ENCODE measurements at regions not wholly inside any gene's neighbourhood (a gene's known extent, or its start where the extent isn't known, plus 50 kb on each side); places are given as distances from the start of the nearest gene placed in this dataset.

GRCh38 chr2:175624785-175625184 lies 377.3 kb downstream of the LNPK start:
- no peak for TF ChIP-seq POLR2A (IDR thresholded peaks at IDR 0.05)
- TF ChIP-seq, protein P1, sequence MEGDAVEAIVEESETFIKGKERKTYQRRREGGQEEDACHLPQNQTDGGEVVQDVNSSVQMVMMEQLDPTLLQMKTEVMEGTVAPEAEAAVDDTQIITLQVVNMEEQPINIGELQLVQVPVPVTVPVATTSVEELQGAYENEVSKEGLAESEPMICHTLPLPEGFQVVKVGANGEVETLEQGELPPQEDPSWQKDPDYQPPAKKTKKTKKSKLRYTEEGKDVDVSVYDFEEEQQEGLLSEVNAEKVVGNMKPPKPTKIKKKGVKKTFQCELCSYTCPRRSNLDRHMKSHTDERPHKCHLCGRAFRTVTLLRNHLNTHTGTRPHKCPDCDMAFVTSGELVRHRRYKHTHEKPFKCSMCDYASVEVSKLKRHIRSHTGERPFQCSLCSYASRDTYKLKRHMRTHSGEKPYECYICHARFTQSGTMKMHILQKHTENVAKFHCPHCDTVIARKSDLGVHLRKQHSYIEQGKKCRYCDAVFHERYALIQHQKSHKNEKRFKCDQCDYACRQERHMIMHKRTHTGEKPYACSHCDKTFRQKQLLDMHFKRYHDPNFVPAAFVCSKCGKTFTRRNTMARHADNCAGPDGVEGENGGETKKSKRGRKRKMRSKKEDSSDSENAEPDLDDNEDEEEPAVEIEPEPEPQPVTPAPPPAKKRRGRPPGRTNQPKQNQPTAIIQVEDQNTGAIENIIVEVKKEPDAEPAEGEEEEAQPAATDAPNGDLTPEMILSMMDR (IDR thresholded peaks at IDR 0.05) = no peak
- no peaks in the 10 kb centered on the region for H3K9me3 ChIP-seq
- intact Hi-C loops (cut with DNase I; ENCODE audit: low total_unique reads) = no loop called here
- no peak for DNase-seq
- no peaks in the 10 kb centered on the region for H3K27me3 ChIP-seq
- no peaks in the 10 kb centered on the region for H3K4me1 ChIP-seq
- no peak overlapping the region for H3K4me3 ChIP-seq
- H3K36me3 ChIP-seq (ENCODE audit: low read depth, missing control alignments) = no peaks in the 10 kb centered on the region
- no peak overlapping the region for H3K27ac ChIP-seq
- WGBS, 2 donors = 81% methylated on average over 5 of the region's 5 CpGs

GRCh38 chr2:175624211-175624761 lies 377.8 kb downstream of the LNPK start:
- Histone ChIP-seq H3K27ac (no peak overlapping the region), H3K4me1 (no peaks in the 10 kb centered on the region), H3K36me3 (ENCODE audit: low read depth, missing control alignments) (no peaks in the 10 kb centered on the region), H3K4me3 (no peak overlapping the region), H3K9me3 (no peaks in the 10 kb centered on the region), H3K27me3 (no peaks in the 10 kb centered on the region)
- TF ChIP-seq POLR2A (IDR thresholded peaks at IDR 0.05) = no peak
- TF ChIP-seq, protein P1 (IDR thresholded peaks at IDR 0.05) = no peak
- intact Hi-C loops (cut with DNase I; ENCODE audit: low total_unique reads) = no loop called here
- DNase-seq = no peak

DNA sequence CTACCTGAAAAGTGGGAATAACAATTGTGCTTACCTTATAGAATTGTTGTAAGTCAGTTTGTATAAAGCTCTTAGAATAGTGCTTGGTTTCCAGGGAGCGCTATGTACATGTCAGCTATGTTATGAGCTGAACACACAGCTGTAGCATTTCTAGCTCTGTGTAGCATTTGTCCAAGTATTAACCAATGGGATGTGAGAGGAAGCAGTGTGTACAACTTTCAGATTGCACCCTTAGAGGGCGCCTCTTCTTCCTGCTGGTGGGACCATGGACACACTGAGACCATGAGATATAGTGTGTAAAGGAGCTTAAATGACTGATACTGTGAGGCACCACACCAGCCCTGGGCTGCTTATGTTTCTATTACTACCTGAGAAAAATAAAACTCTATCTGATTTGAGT lies 380.2 kb downstream of the LNPK start:
- intact Hi-C loops (cut with DNase I; ENCODE audit: low total_unique reads) = no loop called here
- WGBS, 2 donors = 89 to 95% methylated on average over 2 of the region's 2 CpGs
- Histone ChIP-seq H3K4me1 (no peaks in the 10 kb centered on the region), H3K9me3 (no peaks in the 10 kb centered on the region), H3K36me3 (ENCODE audit: low read depth, missing control alignments) (no peaks in the 10 kb centered on the region), H3K4me3 (no peak overlapping the region), H3K27me3 (no peaks in the 10 kb centered on the region), H3K27ac (no peak overlapping the region)
- TF ChIP-seq, protein P1 (IDR thresholded peaks at IDR 0.05) = no peak
- TF ChIP-seq POLR2A (IDR thresholded peaks at IDR 0.05) = no peak
- no peak for DNase-seq

DNA sequence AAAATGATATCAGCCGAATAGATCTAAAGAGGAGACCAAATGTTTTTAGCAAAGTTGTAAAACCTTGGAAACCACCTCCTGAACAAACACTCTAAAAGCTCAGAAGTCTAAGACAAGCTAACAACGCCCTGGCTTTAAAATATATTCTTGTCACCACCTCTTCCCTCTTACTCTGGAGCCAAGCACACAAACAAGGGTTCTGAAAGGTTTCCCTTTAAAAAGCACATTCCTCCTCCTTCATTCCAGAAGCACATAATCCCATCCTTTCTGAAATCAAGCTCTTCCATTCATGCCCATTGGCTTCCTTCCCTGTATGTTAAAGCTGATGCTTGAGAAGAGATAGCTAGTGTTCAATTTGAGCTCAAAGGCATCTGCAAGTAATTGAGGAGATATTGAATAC lies 382.0 kb downstream of the LNPK start:
- no peaks in the 10 kb centered on the region for H3K27me3 ChIP-seq
- H3K9me3 ChIP-seq = no peaks in the 10 kb centered on the region
- intact Hi-C loops (cut with DNase I; ENCODE audit: low total_unique reads) = no loop called here
- no peaks in the 10 kb centered on the region for H3K36me3 ChIP-seq (ENCODE audit: low read depth, missing control alignments)
- TF ChIP-seq POLR2A (IDR thresholded peaks at IDR 0.05) = no peak
- TF ChIP-seq, protein P1 (IDR thresholded peaks at IDR 0.05) = no peak
- no peak for DNase-seq
- no peaks in the 10 kb centered on the region for H3K4me1 ChIP-seq
- H3K4me3 ChIP-seq = no peak overlapping the region
- 42 to 45% methylated on average over 2 of the region's 2 CpGs for WGBS, 2 donors
- no peak overlapping the region for H3K27ac ChIP-seq

All from testis (tissue), 2 donors.